MCF 10A (cell line): ENCODE measurements at regions not wholly inside any gene's neighbourhood (a gene's known extent, or its start where the extent isn't known, plus 50 kb on each side); places are given as distances from the start of the nearest gene placed in this dataset.

Source experiments
- BruUV-seq: library from RNA; stranded (reverse); fragments of 400-500 nt; replicated peaks from 2 replicates; lab custom pipeline; 2021; lab: Mats Ljungman, UMichigan
- CTCF ChIA-PET: fragments of 300-600 bp; sonication (Branson Sonifier 250); formaldehyde crosslinking; extraction: SDS; loops from one replicate; lab custom pipeline; 2021; ENCODE audit warnings: antibody characterized with exemption, inconsistent platforms; lab: Yijun Ruan, JAX
- POLR2A ChIA-PET: fragments of 300-600, 350-650 bp; sonication (Branson Sonifier 250); formaldehyde crosslinking; extraction: SDS; loops from one replicate; lab custom pipeline; 2020; ENCODE audit warnings: antibody characterized with exemption, inconsistent platforms; lab: Yijun Ruan, JAX
- DNase-seq: peaks from one replicate; pipeline ENCODE4 v3.0.0-alpha.2; 2018; ENCODE audit not compliant: unreplicated experiment
- H3K27ac Mint-ChIP-seq: one replicate; pipeline ENCODE4 v1.8.0; 2022; ENCODE audit warnings: mild to moderate bottlenecking, low read depth, mixed read lengths; ENCODE audit not compliant: unreplicated experiment
- H3K27me3 Mint-ChIP-seq: one replicate; pipeline ENCODE4 v1.8.0; 2022; ENCODE audit warnings: mixed read lengths; ENCODE audit not compliant: insufficient read depth, unreplicated experiment
- H3K36me3 Mint-ChIP-seq: one replicate; pipeline ENCODE4 v1.8.0; 2022; ENCODE audit warnings: mild to moderate bottlenecking, moderate library complexity, mixed read lengths; ENCODE audit not compliant: insufficient read depth, unreplicated experiment
- H3K4me1 Mint-ChIP-seq: one replicate; pipeline ENCODE4 v1.8.0; 2022; ENCODE audit warnings: mixed read lengths; ENCODE audit not compliant: insufficient read depth, unreplicated experiment
- H3K4me3 Mint-ChIP-seq: one replicate; pipeline ENCODE4 v1.8.0; 2022; ENCODE audit warnings: mild to moderate bottlenecking, moderate library complexity, mixed read lengths; ENCODE audit not compliant: unreplicated experiment
- H3K9me3 Mint-ChIP-seq: one replicate; pipeline ENCODE4 v1.8.0; 2022; ENCODE audit warnings: mixed read lengths; ENCODE audit not compliant: unreplicated experiment
- intact Hi-C: fragments of 100-400 bp; cut with micrococcal nuclease; formaldehyde crosslinking; loops from 2 replicates; pipeline ENCODE4 v1.14.1; 2022
- TF ChIP-seq, protein P1 (sequence below): fragments of 200-600 bp; IDR thresholded peaks from one replicate; pipeline ENCODE4 v1.8.0; 2022; ENCODE audit warnings: antibody characterized with exemption, mild to moderate bottlenecking; ENCODE audit not compliant: unreplicated experiment

DNA sequence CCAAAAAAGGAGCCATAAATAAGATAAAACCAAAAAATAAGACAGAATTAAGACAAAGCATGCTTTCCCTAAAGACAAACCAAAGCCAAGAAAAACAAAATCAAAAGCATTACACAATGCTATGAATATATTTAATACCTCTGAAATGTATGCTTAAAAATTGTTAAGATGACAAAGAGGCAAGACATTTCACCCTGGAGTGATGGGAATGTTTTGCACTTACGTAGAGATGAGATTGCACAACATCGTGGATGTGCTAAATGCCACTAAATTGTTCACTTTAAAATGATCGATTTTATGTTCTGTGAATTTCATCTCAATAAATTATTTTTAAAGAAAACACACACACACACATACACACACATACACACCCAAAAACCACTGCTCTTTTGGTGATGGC, 386.6 kb upstream of the KLHL29 start:
- H3K9me3 Mint-ChIP-seq = peaks cover 7% of the 10 kb centered on the region
- intact Hi-C loops = no loop called here
- H3K36me3 Mint-ChIP-seq = no peaks in the 10 kb centered on the region
- H3K27me3 Mint-ChIP-seq = no peaks in the 10 kb centered on the region
- H3K4me3 Mint-ChIP-seq = no peak overlapping the region
- BruUV-seq = no TSS peak
- ChIA-PET POLR2A (no interaction called here), CTCF (no interaction called here)
- H3K4me1 Mint-ChIP-seq = peaks cover 23% of the 10 kb centered on the region
- TF ChIP-seq, protein P1, sequence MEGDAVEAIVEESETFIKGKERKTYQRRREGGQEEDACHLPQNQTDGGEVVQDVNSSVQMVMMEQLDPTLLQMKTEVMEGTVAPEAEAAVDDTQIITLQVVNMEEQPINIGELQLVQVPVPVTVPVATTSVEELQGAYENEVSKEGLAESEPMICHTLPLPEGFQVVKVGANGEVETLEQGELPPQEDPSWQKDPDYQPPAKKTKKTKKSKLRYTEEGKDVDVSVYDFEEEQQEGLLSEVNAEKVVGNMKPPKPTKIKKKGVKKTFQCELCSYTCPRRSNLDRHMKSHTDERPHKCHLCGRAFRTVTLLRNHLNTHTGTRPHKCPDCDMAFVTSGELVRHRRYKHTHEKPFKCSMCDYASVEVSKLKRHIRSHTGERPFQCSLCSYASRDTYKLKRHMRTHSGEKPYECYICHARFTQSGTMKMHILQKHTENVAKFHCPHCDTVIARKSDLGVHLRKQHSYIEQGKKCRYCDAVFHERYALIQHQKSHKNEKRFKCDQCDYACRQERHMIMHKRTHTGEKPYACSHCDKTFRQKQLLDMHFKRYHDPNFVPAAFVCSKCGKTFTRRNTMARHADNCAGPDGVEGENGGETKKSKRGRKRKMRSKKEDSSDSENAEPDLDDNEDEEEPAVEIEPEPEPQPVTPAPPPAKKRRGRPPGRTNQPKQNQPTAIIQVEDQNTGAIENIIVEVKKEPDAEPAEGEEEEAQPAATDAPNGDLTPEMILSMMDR = no peak
- no peak overlapping the region for H3K27ac Mint-ChIP-seq
- peak; percentile 74 for DNase-seq

DNA sequence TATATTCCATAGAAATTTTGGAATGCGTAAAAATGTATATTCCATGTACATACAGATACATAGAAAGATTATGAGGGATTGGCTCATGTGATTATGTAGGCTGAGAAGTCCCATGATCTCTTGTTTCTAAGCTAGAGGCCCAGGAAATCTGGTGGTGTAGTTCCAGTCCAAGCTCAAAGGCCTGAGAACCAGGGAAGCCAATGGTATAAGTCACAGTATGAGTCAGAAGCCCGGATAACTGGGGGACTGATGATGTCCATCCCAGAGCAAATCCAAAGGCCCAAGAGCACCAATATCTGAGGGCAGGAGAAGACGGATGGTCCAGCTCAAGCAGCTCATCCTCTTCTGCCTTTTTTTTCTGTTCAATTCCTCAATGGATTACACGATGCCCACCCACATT, 385.0 kb upstream of the KLHL29 start:
- CTCF ChIA-PET = no interaction called here
- Mint-ChIP-seq H3K36me3 (no peaks in the 10 kb centered on the region), H3K9me3 (peaks cover 7% of the 10 kb centered on the region), H3K4me1 (peaks cover 23% of the 10 kb centered on the region), H3K27me3 (no peaks in the 10 kb centered on the region), H3K27ac (no peak overlapping the region), H3K4me3 (no peak overlapping the region)
- DNase-seq = peak; percentile 54
- no TSS peak for BruUV-seq
- POLR2A ChIA-PET = no interaction called here
- intact Hi-C loops = no loop called here
- TF ChIP-seq, protein P1 = no peak

DNA sequence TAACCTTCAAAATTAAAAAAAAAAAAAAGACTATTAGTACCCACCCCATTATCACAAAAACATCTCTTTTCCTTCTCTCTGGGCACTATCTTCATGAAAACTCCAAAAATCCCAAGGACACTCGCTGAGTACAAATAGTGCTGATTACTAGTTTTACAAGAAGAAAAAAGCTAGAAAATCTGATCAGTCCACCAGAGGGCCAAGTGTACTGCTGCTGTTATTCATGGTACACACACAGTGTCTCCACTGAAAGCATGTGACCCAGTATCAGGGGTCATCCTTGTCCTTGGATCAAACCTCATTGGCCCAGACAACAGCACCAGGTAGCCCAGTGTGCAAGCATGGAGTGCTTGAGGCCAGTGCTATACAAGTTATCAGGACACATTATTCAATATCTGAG, 382.7 kb upstream of the KLHL29 start:
- Mint-ChIP-seq H3K4me3 (no peak overlapping the region), H3K36me3 (no peaks in the 10 kb centered on the region), H3K27me3 (no peaks in the 10 kb centered on the region), H3K4me1 (peaks cover 19% of the 10 kb centered on the region), H3K9me3 (peaks cover 7% of the 10 kb centered on the region), H3K27ac (no peak overlapping the region)
- no TSS peak for BruUV-seq
- CTCF ChIA-PET = interaction anchor here (0.7 kb wide), 1 partner anchor 466 kb away, joined by 4 read pairs; no protein-coding TSS in a partner anchor
- TF ChIP-seq, protein P1 = no peak
- POLR2A ChIA-PET = no interaction called here
- DNase-seq = no peak
- intact Hi-C loops = no loop called here

DNA sequence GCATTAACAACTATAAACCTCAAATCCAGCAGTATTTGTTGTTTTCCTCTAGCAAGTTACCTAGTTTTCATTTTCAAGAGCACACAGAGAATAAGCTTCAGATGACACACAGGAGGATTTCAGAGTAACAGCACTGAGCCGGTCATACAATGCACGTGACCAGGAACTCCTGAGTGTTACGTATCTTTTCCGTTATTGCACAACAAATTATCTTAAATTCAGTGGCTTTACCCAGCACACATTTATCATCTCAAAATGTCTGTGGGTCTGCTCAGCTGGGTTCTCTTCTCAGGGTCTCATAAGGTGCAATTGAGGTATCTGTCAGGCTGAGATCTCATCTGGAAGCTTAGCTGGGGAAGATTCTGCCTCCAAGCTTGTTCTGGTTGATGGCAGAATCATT, 379.5 kb upstream of the KLHL29 start:
- H3K4me3 Mint-ChIP-seq = no peak overlapping the region
- BruUV-seq = no TSS peak
- no peaks in the 10 kb centered on the region for H3K4me1 Mint-ChIP-seq
- H3K9me3 Mint-ChIP-seq = peaks cover 7% of the 10 kb centered on the region
- TF ChIP-seq, protein P1 = no peak
- ChIA-PET POLR2A (no interaction called here), CTCF (no interaction called here)
- intact Hi-C loops = no loop called here
- no peaks in the 10 kb centered on the region for H3K27me3 Mint-ChIP-seq
- peak; percentile 16 for DNase-seq
- no peak overlapping the region for H3K27ac Mint-ChIP-seq
- H3K36me3 Mint-ChIP-seq = no peaks in the 10 kb centered on the region
